ENCODE measurements at regions not wholly inside any gene's neighbourhood (a gene's known extent, or its start where the extent isn't known, plus 50 kb on each side); places are given as distances from the start of the nearest gene placed in this dataset.

- Histone ChIP-seq H3K27me3 (ENCODE audit: insufficient read depth, poor library complexity, severe bottlenecking) (no peaks in the 10 kb centered on the region), H3K27ac (replicated peaks) (no peak overlapping the region), H3K4me3 (replicated peaks; ENCODE audit: insufficient read depth, low read length) (no peak overlapping the region)
- TF ChIP-seq POLR2AphosphoS5 (IDR thresholded peaks at IDR 0.05; ENCODE audit: low read depth) (no peak), SPI1 (IDR thresholded peaks at IDR 0.05; ENCODE audit: borderline replicate concordance, low read depth) (no peak), GABPA (IDR thresholded peaks at IDR 0.05; ENCODE audit: low read depth) (no peak), REST (IDR thresholded peaks at IDR 0.05; ENCODE audit: insufficient replicate concordance, low read depth) (no peak)
- TF ChIP-seq, protein P1, sequence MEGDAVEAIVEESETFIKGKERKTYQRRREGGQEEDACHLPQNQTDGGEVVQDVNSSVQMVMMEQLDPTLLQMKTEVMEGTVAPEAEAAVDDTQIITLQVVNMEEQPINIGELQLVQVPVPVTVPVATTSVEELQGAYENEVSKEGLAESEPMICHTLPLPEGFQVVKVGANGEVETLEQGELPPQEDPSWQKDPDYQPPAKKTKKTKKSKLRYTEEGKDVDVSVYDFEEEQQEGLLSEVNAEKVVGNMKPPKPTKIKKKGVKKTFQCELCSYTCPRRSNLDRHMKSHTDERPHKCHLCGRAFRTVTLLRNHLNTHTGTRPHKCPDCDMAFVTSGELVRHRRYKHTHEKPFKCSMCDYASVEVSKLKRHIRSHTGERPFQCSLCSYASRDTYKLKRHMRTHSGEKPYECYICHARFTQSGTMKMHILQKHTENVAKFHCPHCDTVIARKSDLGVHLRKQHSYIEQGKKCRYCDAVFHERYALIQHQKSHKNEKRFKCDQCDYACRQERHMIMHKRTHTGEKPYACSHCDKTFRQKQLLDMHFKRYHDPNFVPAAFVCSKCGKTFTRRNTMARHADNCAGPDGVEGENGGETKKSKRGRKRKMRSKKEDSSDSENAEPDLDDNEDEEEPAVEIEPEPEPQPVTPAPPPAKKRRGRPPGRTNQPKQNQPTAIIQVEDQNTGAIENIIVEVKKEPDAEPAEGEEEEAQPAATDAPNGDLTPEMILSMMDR (IDR thresholded peaks at IDR 0.05; ENCODE audit: insufficient read depth, low read length), result no peak
- DNase-seq (ENCODE audit: low read depth in 1 of 2, low spot score in 1 of 2), result no peak
These were observed 340.6 kb downstream of the SOX2 start for GRCh38 chr3:182052332-182052731.

DNA sequence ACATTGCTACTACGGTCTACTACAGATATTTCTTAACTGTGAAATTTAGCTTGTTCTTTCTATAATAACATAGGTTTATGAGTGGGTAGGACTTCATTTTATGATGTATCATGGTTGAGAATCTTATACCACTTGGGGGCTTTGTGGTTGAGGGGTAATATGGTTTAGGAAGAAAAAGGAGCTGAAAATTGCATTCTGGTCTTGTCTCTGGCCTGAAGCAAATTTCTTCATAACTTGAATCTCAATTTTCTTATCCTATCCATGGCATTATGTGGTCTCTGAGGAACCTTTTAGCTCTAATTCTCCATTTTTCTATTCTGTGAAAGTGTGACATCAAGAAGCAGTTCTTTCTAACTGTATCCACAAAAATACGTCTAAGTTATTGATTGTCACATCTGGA, 341.0 kb downstream of the SOX2 start:
- no peaks in the 10 kb centered on the region for H3K27me3 ChIP-seq (ENCODE audit: insufficient read depth, poor library complexity, severe bottlenecking)

GRCh38 chr3:182058488-182058887, 346.8 kb downstream of the SOX2 start:
- no peak overlapping the region for H3K4me3 ChIP-seq (replicated peaks; ENCODE audit: insufficient read depth, low read length)
- no peaks in the 10 kb centered on the region for H3K27me3 ChIP-seq (ENCODE audit: insufficient read depth, poor library complexity, severe bottlenecking)
- no peak for DNase-seq (ENCODE audit: low read depth in 1 of 2, low spot score in 1 of 2)
- no peak for TF ChIP-seq POLR2AphosphoS5 (IDR thresholded peaks at IDR 0.05; ENCODE audit: low read depth)
- no peak overlapping the region for H3K27ac ChIP-seq (replicated peaks)

More for the DNA sequence above, 341.0 kb downstream of the SOX2 start:
- Histone ChIP-seq H3K4me3 (replicated peaks; ENCODE audit: insufficient read depth, low read length) (no peak overlapping the region), H3K27ac (replicated peaks) (no peak overlapping the region)
- TF ChIP-seq SPI1 (IDR thresholded peaks at IDR 0.05; ENCODE audit: borderline replicate concordance, low read depth), result no peak
- TF ChIP-seq GABPA (IDR thresholded peaks at IDR 0.05; ENCODE audit: low read depth), result no peak
- no peak for TF ChIP-seq POLR2AphosphoS5 (IDR thresholded peaks at IDR 0.05; ENCODE audit: low read depth)
- TF ChIP-seq, protein P1 (IDR thresholded peaks at IDR 0.05; ENCODE audit: insufficient read depth, low read length), result no peak
- no peak for TF ChIP-seq REST (IDR thresholded peaks at IDR 0.05; ENCODE audit: insufficient replicate concordance, low read depth)
- DNase-seq (ENCODE audit: low read depth in 1 of 2, low spot score in 1 of 2), result no peak

GRCh38 chr3:182063742-182064141, 352.0 kb downstream of the SOX2 start:
- Histone ChIP-seq H3K4me3 (replicated peaks; ENCODE audit: insufficient read depth, low read length) (no peak overlapping the region), H3K27me3 (ENCODE audit: insufficient read depth, poor library complexity, severe bottlenecking) (no peaks in the 10 kb centered on the region), H3K27ac (replicated peaks) (no peak overlapping the region)
- TF ChIP-seq POLR2AphosphoS5 (IDR thresholded peaks at IDR 0.05; ENCODE audit: low read depth) (no peak), GABPA (IDR thresholded peaks at IDR 0.05; ENCODE audit: low read depth) (no peak), REST (IDR thresholded peaks at IDR 0.05; ENCODE audit: insufficient replicate concordance, low read depth) (no peak), SPI1 (IDR thresholded peaks at IDR 0.05; ENCODE audit: borderline replicate concordance, low read depth) (no peak)
- TF ChIP-seq, protein P1 (IDR thresholded peaks at IDR 0.05; ENCODE audit: insufficient read depth, low read length), result no peak
- DNase-seq (ENCODE audit: low read depth in 1 of 2, low spot score in 1 of 2), result no peak

Data from HL-60 (cell line).